ENCODE measurements at regions not wholly inside any gene's neighbourhood (a gene's known extent, or its start where the extent isn't known, plus 50 kb on each side); places are given as distances from the start of the nearest gene placed in this dataset.

DNA sequence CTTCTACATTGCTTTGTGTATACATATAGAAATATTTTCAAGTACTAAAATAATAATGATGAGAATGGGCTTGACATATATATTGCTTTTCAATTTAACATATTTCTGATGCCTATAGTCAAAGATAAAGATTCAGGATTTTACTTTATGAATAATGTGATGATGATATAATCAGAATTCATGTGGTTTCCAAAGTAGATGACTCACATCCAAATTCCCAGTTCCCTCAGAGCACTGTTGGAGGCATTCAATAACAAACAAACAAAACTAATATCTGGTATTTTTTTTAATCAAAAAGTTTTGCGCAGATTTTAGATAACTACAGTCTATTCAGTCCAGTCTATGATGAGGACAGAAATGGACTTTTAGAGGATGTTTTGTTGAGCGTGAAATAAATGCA, 2094.5 kb upstream of the CELF4 start:
- TF ChIP-seq POLR2AphosphoS5 (IDR thresholded peaks at IDR 0.05; ENCODE audit: low read depth, low read length): no peak
- no peak for TF ChIP-seq TAF1 (IDR thresholded peaks at IDR 0.05; ENCODE audit: borderline replicate concordance, insufficient read depth, low read length)
- no peak for TF ChIP-seq SIN3A (IDR thresholded peaks at IDR 0.05; ENCODE audit: borderline replicate concordance, insufficient read depth, low read length)
- TF ChIP-seq, protein P1, sequence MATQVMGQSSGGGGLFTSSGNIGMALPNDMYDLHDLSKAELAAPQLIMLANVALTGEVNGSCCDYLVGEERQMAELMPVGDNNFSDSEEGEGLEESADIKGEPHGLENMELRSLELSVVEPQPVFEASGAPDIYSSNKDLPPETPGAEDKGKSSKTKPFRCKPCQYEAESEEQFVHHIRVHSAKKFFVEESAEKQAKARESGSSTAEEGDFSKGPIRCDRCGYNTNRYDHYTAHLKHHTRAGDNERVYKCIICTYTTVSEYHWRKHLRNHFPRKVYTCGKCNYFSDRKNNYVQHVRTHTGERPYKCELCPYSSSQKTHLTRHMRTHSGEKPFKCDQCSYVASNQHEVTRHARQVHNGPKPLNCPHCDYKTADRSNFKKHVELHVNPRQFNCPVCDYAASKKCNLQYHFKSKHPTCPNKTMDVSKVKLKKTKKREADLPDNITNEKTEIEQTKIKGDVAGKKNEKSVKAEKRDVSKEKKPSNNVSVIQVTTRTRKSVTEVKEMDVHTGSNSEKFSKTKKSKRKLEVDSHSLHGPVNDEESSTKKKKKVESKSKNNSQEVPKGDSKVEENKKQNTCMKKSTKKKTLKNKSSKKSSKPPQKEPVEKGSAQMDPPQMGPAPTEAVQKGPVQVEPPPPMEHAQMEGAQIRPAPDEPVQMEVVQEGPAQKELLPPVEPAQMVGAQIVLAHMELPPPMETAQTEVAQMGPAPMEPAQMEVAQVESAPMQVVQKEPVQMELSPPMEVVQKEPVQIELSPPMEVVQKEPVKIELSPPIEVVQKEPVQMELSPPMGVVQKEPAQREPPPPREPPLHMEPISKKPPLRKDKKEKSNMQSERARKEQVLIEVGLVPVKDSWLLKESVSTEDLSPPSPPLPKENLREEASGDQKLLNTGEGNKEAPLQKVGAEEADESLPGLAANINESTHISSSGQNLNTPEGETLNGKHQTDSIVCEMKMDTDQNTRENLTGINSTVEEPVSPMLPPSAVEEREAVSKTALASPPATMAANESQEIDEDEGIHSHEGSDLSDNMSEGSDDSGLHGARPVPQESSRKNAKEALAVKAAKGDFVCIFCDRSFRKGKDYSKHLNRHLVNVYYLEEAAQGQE (IDR thresholded peaks at IDR 0.05; ENCODE audit: insufficient read depth in 1 of 2, low read depth in 2 of 2, low read length in 2 of 2): no peak
- no peak for TF ChIP-seq FOXP2 (optimal IDR thresholded peaks at IDR 0.05; ENCODE audit: borderline replicate concordance, extremely low read depth, extremely low read length, insufficient read depth)

Data from PFSK-1 (cell line).